Neural progenitor cell (in vitro differentiated cells): ENCODE measurements at regions not wholly inside any gene's neighbourhood (a gene's known extent, or its start where the extent isn't known, plus 50 kb on each side); places are given as distances from the start of the nearest gene placed in this dataset.

Experiments
- CTCF ChIP-seq: fragments of 200-600 bp; sonication (generic); IDR thresholded peaks from 2 replicates; pipeline ENCODE4 v1.5.1; 2017; ENCODE audit warnings: antibody characterized with exemption, mild to moderate bottlenecking
- EZH2 ChIP-seq: fragments of 200-600 bp; sonication (generic); IDR thresholded peaks from 2 replicates; pipeline ENCODE4 v1.6.1; 2017; ENCODE audit warnings: antibody characterized with exemption, mild to moderate bottlenecking, moderate library complexity

- TF ChIP-seq CTCF = no peak
- TF ChIP-seq EZH2 = no peak
Measured at GRCh38 chr9:113695440-113695851, 180.7 kb upstream of the ZNF618 start.
